Pons (tissue), 1 donor: ENCODE measurements at regions not wholly inside any gene's neighbourhood (a gene's known extent, or its start where the extent isn't known, plus 50 kb on each side); places are given as distances from the start of the nearest gene placed in this dataset.

Experiments used
- DNase-seq: peaks from one replicate; pipeline ENCODE4 v3.0.0-alpha.2; 2016; ENCODE audit warnings: low spot score

DNA sequence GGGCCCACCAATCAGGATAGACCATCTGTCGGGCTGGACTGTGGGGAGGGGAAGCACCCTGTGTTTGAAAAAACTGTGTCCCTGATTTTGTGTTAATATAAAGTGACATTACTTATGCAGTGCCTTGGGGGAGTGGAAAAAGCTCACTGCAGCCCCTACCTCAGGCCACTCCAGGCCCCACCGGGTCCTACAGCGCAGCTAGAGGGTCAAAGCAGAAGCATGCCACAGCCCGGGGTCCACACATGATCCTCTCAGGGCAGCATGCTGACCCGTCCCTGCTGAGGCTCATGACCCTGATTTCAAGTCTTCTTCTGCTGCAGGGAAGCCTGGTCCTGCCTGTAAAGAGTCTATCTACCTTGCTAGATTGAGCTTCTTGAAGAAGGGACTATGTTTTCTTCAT lies 133.0 kb upstream of the PLCB4 start:
- DNase-seq: no peak

- no peak for DNase-seq
Measured at GRCh38 chr20:8938532-8938931, 130.4 kb upstream of the PLCB4 start.

DNA sequence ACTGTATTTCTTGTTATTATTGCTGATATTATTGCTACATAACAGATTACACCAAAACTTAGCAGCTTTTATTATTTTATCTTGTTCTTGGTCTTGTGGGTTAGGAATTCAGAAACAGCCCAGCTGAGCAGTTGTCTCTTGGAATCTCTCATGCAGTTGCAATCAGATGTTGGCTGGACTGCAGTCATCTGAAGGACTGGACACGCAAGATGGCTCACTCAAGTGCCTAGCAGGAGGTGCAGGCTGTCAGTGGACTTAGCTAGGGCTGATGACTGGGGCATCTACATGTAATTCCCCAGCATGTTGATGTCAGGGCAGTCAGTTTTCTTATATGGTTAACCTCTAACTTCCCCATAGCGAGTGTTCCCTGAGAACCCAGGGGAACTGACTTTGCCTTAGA lies 128.6 kb upstream of the PLCB4 start:
- no peak for DNase-seq

GRCh38 chr20:8943631-8944030 lies 125.3 kb upstream of the PLCB4 start:
- DNase-seq: peak; percentile 42

- DNase-seq: no peak
Measured at GRCh38 chr20:8946036-8946940, 122.6 kb upstream of the PLCB4 start.

- no peak for DNase-seq
Measured at GRCh38 chr20:8948442-8949020, 120.4 kb upstream of the PLCB4 start.

- DNase-seq: no peak
Measured at GRCh38 chr20:8951164-8951563, 117.7 kb upstream of the PLCB4 start.

- DNase-seq: no peak
Measured at GRCh38 chr20:8952721-8953120, 116.2 kb upstream of the PLCB4 start.

DNA sequence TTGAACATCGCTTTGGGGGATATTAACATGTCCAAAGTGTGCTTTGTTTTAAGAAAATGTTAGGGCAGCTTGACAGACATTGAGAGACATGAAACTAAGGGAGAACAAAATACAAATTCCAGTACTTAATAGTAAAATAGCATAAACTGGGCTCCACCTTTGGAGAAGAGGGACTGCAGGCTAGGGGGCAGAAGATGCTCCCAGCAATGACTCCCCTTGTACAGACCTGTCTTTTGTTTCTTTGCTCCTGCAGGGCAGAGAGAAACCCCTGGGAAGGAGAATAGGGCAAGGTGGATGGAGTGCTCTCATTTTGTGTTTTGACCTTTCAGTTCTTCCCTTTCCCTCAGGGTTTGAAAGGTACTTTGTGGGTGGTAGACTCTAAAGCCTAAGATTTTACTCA lies 115.6 kb upstream of the PLCB4 start:
- DNase-seq: no peak

DNA sequence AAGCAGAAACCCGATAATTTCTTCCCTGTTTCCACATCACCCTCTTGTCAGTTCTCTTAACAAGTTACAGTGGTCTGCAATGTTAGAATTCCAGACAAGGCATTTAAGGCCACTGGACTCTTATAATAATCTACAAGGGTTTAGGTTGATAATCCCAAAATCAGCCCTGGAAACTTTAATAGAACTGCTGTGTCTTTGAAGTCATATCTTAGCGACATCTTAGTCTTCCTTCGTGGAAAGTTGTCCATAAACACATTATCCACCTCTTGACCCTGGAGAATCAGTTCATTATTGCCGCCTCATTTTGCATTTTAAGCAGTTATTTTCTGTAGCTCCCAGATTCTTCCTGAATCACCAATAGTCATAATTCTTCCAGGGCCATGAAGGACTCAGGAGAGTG lies 108.6 kb upstream of the PLCB4 start:
- no peak for DNase-seq

- DNase-seq: no peak
Measured at GRCh38 chr20:8963330-8963729, 105.6 kb upstream of the PLCB4 start.

- no peak for DNase-seq
Measured at GRCh38 chr20:8964959-8965562, 103.8 kb upstream of the PLCB4 start.

GRCh38 chr20:8967641-8968245 lies 101.1 kb upstream of the PLCB4 start:
- DNase-seq: no peak

DNA sequence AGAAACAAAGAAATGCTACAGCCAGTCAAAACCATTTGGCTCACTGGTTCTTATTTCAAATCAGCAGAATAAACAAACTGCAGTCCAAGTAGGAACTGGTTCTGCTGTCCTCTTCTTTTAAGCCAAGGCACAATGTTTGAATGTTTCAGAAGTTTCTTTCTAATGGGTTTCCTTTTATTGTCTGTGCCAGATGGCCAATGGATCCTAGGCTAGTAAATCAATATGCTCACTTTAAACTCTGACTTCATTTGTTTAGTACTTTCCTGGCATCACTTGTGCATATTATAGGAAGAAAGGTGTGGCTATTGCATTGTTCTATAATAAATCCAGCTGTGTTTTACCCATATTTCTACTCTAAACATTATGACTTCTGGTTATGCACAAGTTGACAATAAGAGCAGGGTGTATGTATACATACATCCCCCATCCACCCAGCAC lies 99.7 kb upstream of the PLCB4 start:
- no peak for DNase-seq

DNA sequence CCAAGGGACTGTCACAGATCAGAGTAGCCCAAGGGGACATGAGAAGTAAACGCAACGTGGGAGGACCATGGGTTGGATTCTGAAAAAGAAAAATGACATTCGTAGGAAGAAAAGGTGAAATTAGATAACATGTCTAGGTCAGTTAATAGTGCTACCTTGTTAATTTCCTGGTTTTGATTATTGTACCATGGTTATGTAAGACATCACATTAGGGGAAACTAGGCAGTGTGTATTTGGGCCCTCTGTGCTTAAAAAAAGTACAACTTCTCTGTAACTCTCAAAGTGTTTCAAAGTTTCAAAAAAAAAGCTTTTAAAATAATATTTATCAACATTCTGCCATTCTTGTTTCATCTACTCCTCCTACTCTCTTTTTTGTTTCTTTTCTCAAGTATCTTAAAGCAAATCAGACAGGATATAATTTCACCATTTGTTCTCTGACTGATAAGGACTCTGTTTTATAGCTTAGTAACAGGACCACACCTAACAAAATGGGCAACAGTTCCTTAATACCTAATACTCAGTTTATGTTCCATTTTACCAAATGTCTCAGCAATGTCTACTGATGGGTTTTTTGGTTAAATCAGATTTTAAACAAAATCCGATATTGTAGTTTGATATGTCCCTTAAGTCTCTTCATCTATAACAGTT lies 97.1 kb upstream of the PLCB4 start:
- DNase-seq: no peak

GRCh38 chr20:8972963-8973705 lies 95.8 kb upstream of the PLCB4 start:
- no peak for DNase-seq

- DNase-seq: no peak
Measured at GRCh38 chr20:8974009-8974708, 94.7 kb upstream of the PLCB4 start.

DNA sequence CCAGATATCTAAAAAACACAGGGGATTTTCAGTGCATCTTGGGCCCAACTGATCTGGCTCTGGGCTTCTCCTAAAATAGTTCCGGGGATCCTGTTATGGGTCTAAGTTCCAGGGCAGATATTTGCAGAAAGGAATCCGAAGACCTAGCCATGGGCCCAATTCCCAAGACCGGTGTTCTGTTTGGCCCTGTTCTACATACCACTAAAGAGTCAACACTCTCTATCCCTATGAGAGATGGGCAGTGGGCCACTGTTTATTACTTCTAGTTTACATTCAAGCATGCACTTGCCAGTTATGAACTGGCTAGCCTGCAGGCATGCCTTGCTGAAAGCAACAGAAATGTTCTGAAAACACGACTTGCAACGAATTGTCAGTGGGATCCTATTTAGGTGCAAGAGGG lies 87.4 kb upstream of the PLCB4 start:
- DNase-seq: no peak

DNA sequence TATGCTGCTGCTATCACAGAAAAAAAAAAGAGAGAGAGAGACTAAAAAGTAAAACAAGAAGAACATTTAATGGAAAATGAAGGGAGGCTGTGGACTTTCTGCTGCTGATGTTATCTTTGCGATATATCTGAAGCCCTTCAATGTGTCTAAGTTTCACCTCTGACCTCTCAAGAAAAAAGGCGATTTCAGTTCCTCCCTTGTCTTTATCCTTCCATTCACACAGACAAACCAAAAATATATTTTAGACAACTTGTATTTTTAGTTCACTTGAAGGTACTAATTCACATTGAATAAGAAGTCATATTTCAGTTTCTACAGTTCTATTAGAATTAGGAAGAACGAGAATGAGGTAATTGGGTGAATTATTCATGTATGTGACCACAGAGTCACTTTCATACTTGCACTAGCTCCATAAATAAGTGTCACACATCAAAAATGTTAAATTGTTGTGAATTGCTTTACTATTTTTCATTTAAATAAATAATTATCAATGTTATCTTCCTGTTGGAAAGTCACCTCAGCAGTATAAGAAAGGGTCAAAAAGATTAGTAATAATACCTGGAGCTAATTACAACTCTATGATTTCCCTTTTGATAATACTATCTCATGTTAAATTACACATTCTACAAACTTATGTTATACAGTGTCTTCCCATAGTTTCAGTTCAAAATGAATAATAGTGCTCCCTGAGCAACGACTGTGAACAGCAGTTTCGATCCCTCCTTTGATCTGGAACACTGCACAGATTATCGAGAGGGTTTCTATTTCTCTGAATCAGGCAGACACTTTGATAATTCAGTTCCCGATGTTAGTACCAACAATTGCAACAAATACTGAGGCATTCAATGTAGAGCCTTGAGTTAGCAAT lies 85.2 kb upstream of the PLCB4 start:
- DNase-seq: no peak

DNA sequence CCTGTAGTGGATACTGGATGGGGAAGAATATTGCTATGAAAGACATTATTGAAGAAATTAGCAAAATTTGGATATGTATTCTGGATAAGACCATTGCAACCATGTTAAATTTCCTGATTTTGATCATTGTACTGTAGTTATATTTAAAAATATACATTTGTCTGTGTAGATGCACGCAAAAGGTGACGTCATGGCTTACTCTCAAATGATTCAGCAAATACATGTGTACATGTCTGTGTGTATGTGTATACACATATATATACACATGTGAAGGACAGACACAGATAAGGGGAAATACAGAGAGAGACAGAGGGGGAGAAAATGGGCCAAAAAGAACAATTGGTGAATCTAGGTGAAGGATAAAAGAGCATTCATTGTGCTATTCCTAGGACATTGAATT lies 82.3 kb upstream of the PLCB4 start:
- no peak for DNase-seq
